ENCODE measurements at regions not wholly inside any gene's neighbourhood (a gene's known extent, or its start where the extent isn't known, plus 50 kb on each side); places are given as distances from the start of the nearest gene placed in this dataset.
"Not testable (repeated sequence)": the region's sequence is repeated elsewhere in the genome, so short reads cannot be mapped to it uniquely, and the experiment has no call there.

- H3K9me3 Mint-ChIP-seq: peaks cover 4 to 15% of the 10 kb centered on the region in 2 donors
- DNase-seq (no peak), ATAC-seq (replicated peaks) (no peak)
- no peaks in the 10 kb centered on the region for H3K36me3 Mint-ChIP-seq (ENCODE audit: insufficient read depth)
- H3K4me1 Mint-ChIP-seq (ENCODE audit: low read depth in 2 of 2): no peaks in the 10 kb centered on the region
- H3K27ac Mint-ChIP-seq: no peak overlapping the region
- no peaks in the 10 kb centered on the region for H3K27me3 Mint-ChIP-seq
- H3K4me3 Mint-ChIP-seq: no peak overlapping the region
These were observed 285.3 kb upstream of the GRAMD2B start for GRCh38 chr5:126137891-126138280.

- H3K36me3 Mint-ChIP-seq (ENCODE audit: insufficient read depth): no peaks in the 10 kb centered on the region
- H3K4me3 Mint-ChIP-seq: no peak overlapping the region
- H3K27me3 Mint-ChIP-seq: no peaks in the 10 kb centered on the region
- DNase-seq: no peak
- no peaks in the 10 kb centered on the region for H3K4me1 Mint-ChIP-seq (ENCODE audit: low read depth in 2 of 2)
- H3K27ac Mint-ChIP-seq: no peak overlapping the region
- H3K9me3 Mint-ChIP-seq: peaks cover 2 to 10% of the 10 kb centered on the region in 2 donors
- no peak for ATAC-seq (replicated peaks)
These were observed 284.8 kb upstream of the GRAMD2B start for GRCh38 chr5:126138281-126138931.

GRCh38 chr5:126139086-126139485, 284.1 kb upstream of the GRAMD2B start:
- Mint-ChIP-seq H3K36me3 (ENCODE audit: insufficient read depth) (no peaks in the 10 kb centered on the region), H3K27ac (no peak overlapping the region), H3K27me3 (no peaks in the 10 kb centered on the region), H3K4me1 (ENCODE audit: low read depth in 2 of 2) (no peaks in the 10 kb centered on the region), H3K4me3 (no peak overlapping the region), H3K9me3 (peaks cover 5 to 7% of the 10 kb centered on the region in 2 donors)
- no peak for DNase-seq
- ATAC-seq (replicated peaks): no peak

GRCh38 chr5:126139773-126140172, 283.4 kb upstream of the GRAMD2B start:
- no peak for ATAC-seq (replicated peaks)
- H3K27ac Mint-ChIP-seq: no peak overlapping the region
- H3K27me3 Mint-ChIP-seq: no peaks in the 10 kb centered on the region
- H3K9me3 Mint-ChIP-seq: peaks cover 2 to 3% of the 10 kb centered on the region in 2 donors
- no peaks in the 10 kb centered on the region for H3K36me3 Mint-ChIP-seq (ENCODE audit: insufficient read depth)
- no peak overlapping the region for H3K4me3 Mint-ChIP-seq
- H3K4me1 Mint-ChIP-seq (ENCODE audit: low read depth in 2 of 2): no peaks in the 10 kb centered on the region
- DNase-seq: no peak

GRCh38 chr5:126143622-126144021, 279.6 kb upstream of the GRAMD2B start:
- Mint-ChIP-seq H3K27ac (no peak overlapping the region), H3K9me3 (peaks cover 0 to 3% of the 10 kb centered on the region in 2 donors), H3K27me3 (no peaks in the 10 kb centered on the region), H3K4me3 (no peak overlapping the region), H3K36me3 (ENCODE audit: insufficient read depth) (no peaks in the 10 kb centered on the region), H3K4me1 (ENCODE audit: low read depth in 2 of 2) (no peaks in the 10 kb centered on the region)
- DNase-seq: no peak
- ATAC-seq (replicated peaks): no peak

- H3K4me1 Mint-ChIP-seq (ENCODE audit: low read depth in 2 of 2); DNase-seq; ATAC-seq (replicated peaks); H3K4me3 Mint-ChIP-seq; H3K27ac Mint-ChIP-seq; H3K27me3 Mint-ChIP-seq; H3K36me3 Mint-ChIP-seq (ENCODE audit: insufficient read depth); H3K9me3 Mint-ChIP-seq: not testable (repeated sequence)
These were observed 272.9 kb upstream of the GRAMD2B start for GRCh38 chr5:126150319-126150718.

- not testable (repeated sequence) for H3K9me3 Mint-ChIP-seq; H3K27ac Mint-ChIP-seq; H3K4me3 Mint-ChIP-seq; ATAC-seq (replicated peaks); H3K36me3 Mint-ChIP-seq (ENCODE audit: insufficient read depth); DNase-seq; H3K4me1 Mint-ChIP-seq (ENCODE audit: low read depth in 2 of 2); H3K27me3 Mint-ChIP-seq
These were observed 267.9 kb upstream of the GRAMD2B start for GRCh38 chr5:126155298-126155697.

- ATAC-seq (replicated peaks) (no peak), DNase-seq (no peak)
- no peaks in the 10 kb centered on the region for H3K27me3 Mint-ChIP-seq
- H3K9me3 Mint-ChIP-seq: peaks cover 6 to 7% of the 10 kb centered on the region in 2 donors
- no peaks in the 10 kb centered on the region for H3K4me1 Mint-ChIP-seq (ENCODE audit: low read depth in 2 of 2)
- H3K4me3 Mint-ChIP-seq: no peak overlapping the region
- no peaks in the 10 kb centered on the region for H3K36me3 Mint-ChIP-seq (ENCODE audit: insufficient read depth)
- H3K27ac Mint-ChIP-seq: no peak overlapping the region
These were observed 256.8 kb upstream of the GRAMD2B start for GRCh38 chr5:126166368-126166767.

GRCh38 chr5:126168785-126169184, 254.4 kb upstream of the GRAMD2B start:
- no peak overlapping the region for H3K27ac Mint-ChIP-seq
- DNase-seq (no peak), ATAC-seq (replicated peaks) (no peak)
- H3K36me3 Mint-ChIP-seq (ENCODE audit: insufficient read depth): no peaks in the 10 kb centered on the region
- H3K4me1 Mint-ChIP-seq (ENCODE audit: low read depth in 2 of 2): no peaks in the 10 kb centered on the region
- H3K4me3 Mint-ChIP-seq: no peak overlapping the region
- H3K27me3 Mint-ChIP-seq: no peaks in the 10 kb centered on the region
- peaks cover 6 to 17% of the 10 kb centered on the region in 2 donors for H3K9me3 Mint-ChIP-seq

GRCh38 chr5:126171916-126172315, 251.3 kb upstream of the GRAMD2B start:
- Mint-ChIP-seq H3K9me3 (peaks cover 11 to 18% of the 10 kb centered on the region in 2 donors), H3K27ac (no peak overlapping the region), H3K4me3 (no peak overlapping the region), H3K4me1 (ENCODE audit: low read depth in 2 of 2) (no peaks in the 10 kb centered on the region), H3K27me3 (no peaks in the 10 kb centered on the region), H3K36me3 (ENCODE audit: insufficient read depth) (no peaks in the 10 kb centered on the region)
- ATAC-seq (replicated peaks) (no peak), DNase-seq (no peak)

- H3K27me3 Mint-ChIP-seq: no peaks in the 10 kb centered on the region
- H3K9me3 Mint-ChIP-seq: peaks cover 11 to 18% of the 10 kb centered on the region in 2 donors
- DNase-seq: no peak
- H3K27ac Mint-ChIP-seq: no peak overlapping the region
- no peak for ATAC-seq (replicated peaks)
- no peaks in the 10 kb centered on the region for H3K36me3 Mint-ChIP-seq (ENCODE audit: insufficient read depth)
- no peaks in the 10 kb centered on the region for H3K4me1 Mint-ChIP-seq (ENCODE audit: low read depth in 2 of 2)
- H3K4me3 Mint-ChIP-seq: no peak overlapping the region
These were observed 250.4 kb upstream of the GRAMD2B start for GRCh38 chr5:126172812-126173211.

- no peaks in the 10 kb centered on the region for H3K4me1 Mint-ChIP-seq (ENCODE audit: low read depth in 2 of 2)
- no peak for DNase-seq
- H3K36me3 Mint-ChIP-seq (ENCODE audit: insufficient read depth): no peaks in the 10 kb centered on the region
- H3K27me3 Mint-ChIP-seq: no peaks in the 10 kb centered on the region
- no peak overlapping the region for H3K4me3 Mint-ChIP-seq
- no peak for ATAC-seq (replicated peaks)
- H3K9me3 Mint-ChIP-seq: peaks cover 11 to 19% of the 10 kb centered on the region in 2 donors
- no peak overlapping the region for H3K27ac Mint-ChIP-seq
These were observed 244.7 kb upstream of the GRAMD2B start for GRCh38 chr5:126178521-126178920.

GRCh38 chr5:126182971-126183695, 240.1 kb upstream of the GRAMD2B start:
- DNase-seq (no peak), ATAC-seq (replicated peaks) (no peak)
- Mint-ChIP-seq H3K27me3 (no peaks in the 10 kb centered on the region), H3K27ac (no peak overlapping the region), H3K9me3 (peaks cover 6 to 19% of the 10 kb centered on the region in 2 donors), H3K4me3 (no peak overlapping the region), H3K36me3 (ENCODE audit: insufficient read depth) (no peaks in the 10 kb centered on the region), H3K4me1 (ENCODE audit: low read depth in 2 of 2) (no peaks in the 10 kb centered on the region)

- Mint-ChIP-seq H3K9me3 (peaks cover 7 to 19% of the 10 kb centered on the region in 2 donors), H3K4me3 (no peak overlapping the region), H3K27ac (no peak overlapping the region), H3K27me3 (no peaks in the 10 kb centered on the region), H3K36me3 (ENCODE audit: insufficient read depth) (no peaks in the 10 kb centered on the region), H3K4me1 (ENCODE audit: low read depth in 2 of 2) (no peaks in the 10 kb centered on the region)
- DNase-seq: no peak
- no peak for ATAC-seq (replicated peaks)
These were observed 238.7 kb upstream of the GRAMD2B start for GRCh38 chr5:126184474-126184873.

Measured in effector memory CD8-positive, alpha-beta T cell (primary cell).